ENCODE measurements at regions not wholly inside any gene's neighbourhood (a gene's known extent, or its start where the extent isn't known, plus 50 kb on each side); places are given as distances from the start of the nearest gene placed in this dataset.

DNA sequence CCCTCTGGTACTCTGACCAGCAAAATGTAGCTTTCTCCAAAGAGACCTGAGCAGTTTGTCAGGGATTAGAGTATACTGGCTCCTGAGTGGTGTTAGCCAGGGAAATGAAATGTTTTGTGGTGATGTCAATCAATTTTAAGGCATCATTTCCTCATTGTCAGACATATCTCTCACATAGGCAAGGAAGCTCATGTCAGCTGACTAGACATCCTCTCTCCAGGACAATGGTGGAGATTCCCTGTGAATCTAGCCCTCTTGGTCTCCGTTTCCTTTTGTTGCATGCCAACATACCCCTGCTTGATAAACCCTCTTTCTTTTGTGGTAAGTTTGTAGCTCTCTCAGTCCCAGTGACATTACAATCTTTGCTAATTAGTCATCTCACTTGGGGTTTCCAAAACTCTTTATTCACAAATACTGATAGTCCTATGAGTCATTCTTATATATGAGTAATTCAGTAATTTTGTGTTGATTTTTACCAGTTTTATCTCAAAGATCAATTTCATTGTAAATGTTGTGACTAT is 135.6 kb upstream of the PTPRK start:
- H3K79me2 ChIP-seq (ENCODE audit: insufficient read depth, low read length) = no peaks in the 10 kb centered on the region
- H3K9me3 ChIP-seq (replicated peaks in 1 of 2; ENCODE audit: control insufficient read depth in 1 of 2, insufficient read depth in 1 of 2, low read length in 2 of 2) = no peaks in the 10 kb centered on the region
- H3K36me3 Mint-ChIP-seq = no peaks in the 10 kb centered on the region
- intact Hi-C loops (cut with micrococcal nuclease) = no loop called here
- no peak overlapping the region for H3K27ac ChIP-seq (ENCODE audit: low read depth in 1 of 2, low read length in 2 of 2)
- no peaks in the 10 kb centered on the region for H3K36me3 ChIP-seq (replicated peaks in 1 of 2; ENCODE audit: control insufficient read depth in 1 of 2, insufficient read depth in 2 of 2, low read length in 2 of 2)
- H3K4me3 ChIP-seq (replicated peaks in 1 of 3; ENCODE audit: low read depth in 2 of 3, low read length in 3 of 3) = no peak overlapping the region
- H3K9me3 Mint-ChIP-seq = peaks cover 0 to 3% (median 0%) of the 10 kb centered on the region in 7 donors
- H3K27me3 ChIP-seq (ENCODE audit: control insufficient read depth in 2 of 2, insufficient read depth in 2 of 2, low read length in 2 of 2) = no peaks in the 10 kb centered on the region
- TF ChIP-seq, protein P1, sequence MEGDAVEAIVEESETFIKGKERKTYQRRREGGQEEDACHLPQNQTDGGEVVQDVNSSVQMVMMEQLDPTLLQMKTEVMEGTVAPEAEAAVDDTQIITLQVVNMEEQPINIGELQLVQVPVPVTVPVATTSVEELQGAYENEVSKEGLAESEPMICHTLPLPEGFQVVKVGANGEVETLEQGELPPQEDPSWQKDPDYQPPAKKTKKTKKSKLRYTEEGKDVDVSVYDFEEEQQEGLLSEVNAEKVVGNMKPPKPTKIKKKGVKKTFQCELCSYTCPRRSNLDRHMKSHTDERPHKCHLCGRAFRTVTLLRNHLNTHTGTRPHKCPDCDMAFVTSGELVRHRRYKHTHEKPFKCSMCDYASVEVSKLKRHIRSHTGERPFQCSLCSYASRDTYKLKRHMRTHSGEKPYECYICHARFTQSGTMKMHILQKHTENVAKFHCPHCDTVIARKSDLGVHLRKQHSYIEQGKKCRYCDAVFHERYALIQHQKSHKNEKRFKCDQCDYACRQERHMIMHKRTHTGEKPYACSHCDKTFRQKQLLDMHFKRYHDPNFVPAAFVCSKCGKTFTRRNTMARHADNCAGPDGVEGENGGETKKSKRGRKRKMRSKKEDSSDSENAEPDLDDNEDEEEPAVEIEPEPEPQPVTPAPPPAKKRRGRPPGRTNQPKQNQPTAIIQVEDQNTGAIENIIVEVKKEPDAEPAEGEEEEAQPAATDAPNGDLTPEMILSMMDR (IDR thresholded peaks at IDR 0.05) = no peak
- no CpG with 5 or more reads among the region's 1 CpG for WGBS (ENCODE audit: insufficient coverage)
- H2AFZ ChIP-seq (ENCODE audit: insufficient read depth, low read depth, low read length, poor library complexity, severe bottlenecking) = no peak overlapping the region
- no peak overlapping the region for H3K27ac Mint-ChIP-seq
- no peak for DNase-seq
- no peak overlapping the region for H3K9ac ChIP-seq (ENCODE audit: insufficient read depth, low read length, poor library complexity, severe bottlenecking)
- no peaks in the 10 kb centered on the region for H4K20me1 ChIP-seq (ENCODE audit: insufficient read depth, low read length)
- no peaks in the 10 kb centered on the region for H3K27me3 Mint-ChIP-seq (ENCODE audit: low read depth in 3 of 3)
- H3K4me2 ChIP-seq (replicated peaks; ENCODE audit: extremely low read depth, low read length, poor library complexity, severe bottlenecking) = no peak overlapping the region
- no peak overlapping the region for H3K4me3 Mint-ChIP-seq
- H3K4me1 ChIP-seq (ENCODE audit: control insufficient read depth in 1 of 2, insufficient read depth in 2 of 2, low read length in 2 of 2) = no peaks in the 10 kb centered on the region
- H3K4me1 Mint-ChIP-seq = no peaks in the 10 kb centered on the region

DNA sequence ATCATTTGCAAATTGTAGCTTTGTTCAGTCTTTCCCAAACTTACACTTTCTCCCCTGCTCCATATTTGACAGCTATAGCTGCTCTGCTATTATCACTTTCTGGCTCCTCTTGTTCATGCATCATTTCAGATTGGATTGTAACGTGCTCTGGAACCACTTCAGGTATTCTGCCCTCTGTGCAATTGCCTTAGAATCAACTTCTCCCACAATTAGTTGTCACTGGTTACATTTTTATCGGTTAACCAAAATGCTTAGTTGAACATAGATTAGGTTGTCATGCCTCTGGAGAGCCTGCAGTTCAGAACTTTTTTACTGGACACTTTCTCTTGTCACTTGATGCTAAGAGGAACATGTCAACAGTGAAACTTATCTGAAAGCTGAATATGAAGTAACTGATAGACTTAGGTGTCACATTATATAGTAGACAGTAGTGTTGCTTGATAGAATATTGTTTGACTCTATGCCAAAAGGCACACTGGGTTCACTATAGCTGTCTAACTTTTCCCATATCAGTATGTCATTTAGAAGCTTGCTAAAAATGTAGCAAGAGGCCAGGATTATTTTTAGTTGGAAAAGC is 127.7 kb upstream of the PTPRK start:
- DNase-seq = no peak
- no peaks in the 10 kb centered on the region for H3K27me3 ChIP-seq (ENCODE audit: control insufficient read depth in 2 of 2, insufficient read depth in 2 of 2, low read length in 2 of 2)
- H3K4me1 ChIP-seq (ENCODE audit: control insufficient read depth in 1 of 2, insufficient read depth in 2 of 2, low read length in 2 of 2) = no peaks in the 10 kb centered on the region
- no peaks in the 10 kb centered on the region for H3K36me3 ChIP-seq (replicated peaks in 1 of 2; ENCODE audit: control insufficient read depth in 1 of 2, insufficient read depth in 2 of 2, low read length in 2 of 2)
- Mint-ChIP-seq H3K36me3 (no peaks in the 10 kb centered on the region), H3K27me3 (ENCODE audit: low read depth in 3 of 3) (peaks cover 0 to 4% (median 0%) of the 10 kb centered on the region in 3 donors), H3K4me3 (no peak overlapping the region), H3K9me3 (peaks cover 0 to 3% (median 0%) of the 10 kb centered on the region in 7 donors), H3K27ac (no peak overlapping the region), H3K4me1 (no peaks in the 10 kb centered on the region)
- no peak overlapping the region for H3K27ac ChIP-seq (ENCODE audit: low read depth in 1 of 2, low read length in 2 of 2)
- H3K9me3 ChIP-seq (replicated peaks in 1 of 2; ENCODE audit: control insufficient read depth in 1 of 2, insufficient read depth in 1 of 2, low read length in 2 of 2) = no peaks in the 10 kb centered on the region
- no peak overlapping the region for H3K9ac ChIP-seq (ENCODE audit: insufficient read depth, low read length, poor library complexity, severe bottlenecking)
- no peak overlapping the region for H2AFZ ChIP-seq (ENCODE audit: insufficient read depth, low read depth, low read length, poor library complexity, severe bottlenecking)
- no peaks in the 10 kb centered on the region for H4K20me1 ChIP-seq (ENCODE audit: insufficient read depth, low read length)
- H3K4me3 ChIP-seq (replicated peaks in 1 of 3; ENCODE audit: low read depth in 2 of 3, low read length in 3 of 3) = no peak overlapping the region
- H3K79me2 ChIP-seq (ENCODE audit: insufficient read depth, low read length) = no peaks in the 10 kb centered on the region
- intact Hi-C loops (cut with micrococcal nuclease) = no loop called here
- H3K4me2 ChIP-seq (replicated peaks; ENCODE audit: extremely low read depth, low read length, poor library complexity, severe bottlenecking) = no peak overlapping the region
- WGBS (ENCODE audit: insufficient coverage) = no CpG with 5 or more reads among the region's 2 CpGs
- TF ChIP-seq, protein P1 (IDR thresholded peaks at IDR 0.05) = no peak
